Breast epithelium (tissue), 4 donors: ENCODE measurements at regions not wholly inside any gene's neighbourhood (a gene's known extent, or its start where the extent isn't known, plus 50 kb on each side); places are given as distances from the start of the nearest gene placed in this dataset.

ENCODE experiments used
- DNase-seq, 2 donors: peaks; one replicate each; pipeline ENCODE4 v3.0.0-alpha.2; 2019; ENCODE audit warnings: low spot score in 2 of 2
- H3K27ac ChIP-seq, 2 donors: fragments of 200-600 bp; sonication (generic) in 1 of 2; one replicate each; pipeline ENCODE4 v1.5.1; 2016 to 2019; ENCODE audit warnings: mild to moderate bottlenecking in 1 of 2
- H3K27me3 ChIP-seq, 2 donors: fragments of 200-600 bp; sonication (generic) in 1 of 2; one replicate each; pipeline versions ENCODE4 v1.5.1 to v1.6.0; 2017 to 2019; ENCODE audit warnings: control low read depth in 1 of 2, mild to moderate bottlenecking in 1 of 2
- H3K36me3 ChIP-seq: fragments of 200-600 bp; one replicate; pipeline ENCODE4 v1.5.1; 2019
- H3K4me1 ChIP-seq, 2 donors: fragments of 200-600 bp; sonication (generic); one replicate each; pipeline ENCODE4 v1.5.1; 2016 to 2019; ENCODE audit warnings: control low read depth in 1 of 2
- H3K4me3 ChIP-seq, 3 donors: fragments of 200-600 bp; sonication (generic); 1 replicate in 2 of 3; 2 replicates in 1 of 3; pipeline ENCODE4 v1.5.1; 2016 to 2019; ENCODE audit warnings: mild to moderate bottlenecking in 3 of 3, moderate library complexity in 2 of 3
- H3K9me3 ChIP-seq, 2 donors: fragments of 200-600 bp; sonication (generic) in 1 of 2; one replicate each; pipeline ENCODE4 v1.5.1; 2016 to 2019; ENCODE audit warnings: control low read depth in 1 of 2
- POLR2A ChIP-seq: fragments of 450-650 bp; IDR thresholded peaks from one replicate; pipeline ENCODE4 v1.6.1; 2016; ENCODE audit warnings: antibody characterized with exemption, mild to moderate bottlenecking, moderate library complexity
- POLR2AphosphoS5 ChIP-seq, 3 donors: sonication (generic); formaldehyde crosslinking; IDR thresholded peaks; one replicate each; pipeline ENCODE4 v1.6.1; 2017; ENCODE audit warnings: antibody characterized with exemption in 3 of 3
- intact Hi-C: fragments of 100-400 bp; cut with DNase I; formaldehyde crosslinking; loops from one replicate; pipeline ENCODE4 v1.15.1; 2023; ENCODE audit warnings: low total_unique reads
- TF ChIP-seq, protein P1 (sequence below), 3 donors: fragments of 450-650 bp; IDR thresholded peaks; one replicate each; pipeline ENCODE4 v1.5.1; 2016 to 2017; ENCODE audit warnings: antibody characterized with exemption in 3 of 3, mild to moderate bottlenecking in 3 of 3, moderate library complexity in 3 of 3

DNA sequence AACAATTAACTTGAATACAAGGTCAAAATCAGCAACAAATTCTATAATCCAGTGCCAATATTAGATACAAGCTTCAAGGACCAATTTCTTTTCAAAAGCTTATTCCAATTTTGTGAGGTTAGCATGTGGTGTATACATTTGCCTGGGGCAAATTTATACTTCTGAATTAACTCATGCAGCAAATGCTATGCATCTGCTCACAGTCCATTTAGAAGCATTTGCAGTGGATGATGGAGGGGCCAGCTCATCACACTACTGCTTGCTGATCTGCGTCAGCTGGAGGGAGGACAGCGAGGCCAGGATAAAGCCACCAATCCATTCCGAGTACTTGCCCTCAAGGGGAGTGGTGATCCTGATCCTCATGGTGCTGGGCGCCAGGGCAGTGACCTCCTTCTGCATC is 474.3 kb upstream of the KIF2A start:
- H3K27ac ChIP-seq: no peak overlapping the region
- no peak for DNase-seq
- H3K4me3 ChIP-seq: no peak overlapping the region
- no peak for TF ChIP-seq POLR2A
- TF ChIP-seq POLR2AphosphoS5 (IDR thresholded peaks at IDR 0.05): no peak
- TF ChIP-seq, protein P1, sequence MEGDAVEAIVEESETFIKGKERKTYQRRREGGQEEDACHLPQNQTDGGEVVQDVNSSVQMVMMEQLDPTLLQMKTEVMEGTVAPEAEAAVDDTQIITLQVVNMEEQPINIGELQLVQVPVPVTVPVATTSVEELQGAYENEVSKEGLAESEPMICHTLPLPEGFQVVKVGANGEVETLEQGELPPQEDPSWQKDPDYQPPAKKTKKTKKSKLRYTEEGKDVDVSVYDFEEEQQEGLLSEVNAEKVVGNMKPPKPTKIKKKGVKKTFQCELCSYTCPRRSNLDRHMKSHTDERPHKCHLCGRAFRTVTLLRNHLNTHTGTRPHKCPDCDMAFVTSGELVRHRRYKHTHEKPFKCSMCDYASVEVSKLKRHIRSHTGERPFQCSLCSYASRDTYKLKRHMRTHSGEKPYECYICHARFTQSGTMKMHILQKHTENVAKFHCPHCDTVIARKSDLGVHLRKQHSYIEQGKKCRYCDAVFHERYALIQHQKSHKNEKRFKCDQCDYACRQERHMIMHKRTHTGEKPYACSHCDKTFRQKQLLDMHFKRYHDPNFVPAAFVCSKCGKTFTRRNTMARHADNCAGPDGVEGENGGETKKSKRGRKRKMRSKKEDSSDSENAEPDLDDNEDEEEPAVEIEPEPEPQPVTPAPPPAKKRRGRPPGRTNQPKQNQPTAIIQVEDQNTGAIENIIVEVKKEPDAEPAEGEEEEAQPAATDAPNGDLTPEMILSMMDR (IDR thresholded peaks at IDR 0.05): no peak
- H3K9me3 ChIP-seq: no peaks in the 10 kb centered on the region
- H3K4me1 ChIP-seq: no peaks in the 10 kb centered on the region
- no peaks in the 10 kb centered on the region for H3K27me3 ChIP-seq
- no peaks in the 10 kb centered on the region for H3K36me3 ChIP-seq
- intact Hi-C loops: no loop called here

DNA sequence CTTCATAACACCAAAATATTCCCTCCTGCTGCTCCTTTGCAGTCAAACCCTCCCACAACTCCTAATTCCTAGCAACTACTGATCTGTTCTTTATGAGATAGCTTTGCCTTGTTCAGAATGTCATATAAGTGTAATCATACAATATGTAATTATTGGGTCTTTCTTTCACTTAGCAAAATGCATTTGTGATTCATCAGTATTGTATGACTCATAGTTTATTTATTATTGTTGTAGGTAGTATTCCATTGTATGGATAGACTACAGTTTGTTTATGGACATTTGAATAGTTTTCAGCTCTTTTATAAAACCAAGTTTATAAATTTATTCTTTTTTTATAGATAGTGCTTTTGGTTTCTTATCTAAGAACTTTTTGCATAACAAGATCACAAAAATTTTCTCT is 468.2 kb upstream of the KIF2A start:
- TF ChIP-seq POLR2AphosphoS5 (IDR thresholded peaks at IDR 0.05) (no peak), POLR2A (no peak)
- TF ChIP-seq, protein P1 (IDR thresholded peaks at IDR 0.05): no peak
- no peaks in the 10 kb centered on the region for H3K36me3 ChIP-seq
- H3K27ac ChIP-seq: no peak overlapping the region
- no peak for DNase-seq
- H3K4me1 ChIP-seq: no peaks in the 10 kb centered on the region
- no peaks in the 10 kb centered on the region for H3K9me3 ChIP-seq
- no peak overlapping the region for H3K4me3 ChIP-seq
- intact Hi-C loops: no loop called here
- no peaks in the 10 kb centered on the region for H3K27me3 ChIP-seq

DNA sequence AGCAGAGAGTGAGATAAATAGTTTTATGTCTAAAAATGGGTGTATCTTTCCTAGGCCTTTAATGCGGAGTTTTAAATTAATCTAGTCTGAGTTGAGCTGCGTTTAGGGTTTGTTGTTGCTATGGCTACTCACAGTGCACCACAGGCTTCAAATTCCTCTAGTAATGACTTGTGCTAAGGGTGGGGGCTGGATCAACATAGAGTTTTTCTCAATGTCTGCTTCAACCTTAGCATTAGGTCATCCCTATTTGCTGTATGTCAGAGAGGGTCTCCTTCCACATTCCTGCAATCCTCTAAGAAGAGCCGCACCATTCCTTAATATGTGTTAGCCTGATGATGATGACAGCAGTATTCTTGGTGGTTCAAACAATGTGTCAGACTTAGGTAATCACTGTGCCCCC is 465.6 kb upstream of the KIF2A start:
- Histone ChIP-seq H3K4me3 (no peak overlapping the region), H3K9me3 (no peaks in the 10 kb centered on the region), H3K27ac (no peak overlapping the region), H3K36me3 (no peaks in the 10 kb centered on the region), H3K27me3 (no peaks in the 10 kb centered on the region), H3K4me1 (no peaks in the 10 kb centered on the region)
- intact Hi-C loops: no loop called here
- TF ChIP-seq POLR2A: no peak
- TF ChIP-seq, protein P1 (IDR thresholded peaks at IDR 0.05): no peak
- TF ChIP-seq POLR2AphosphoS5 (IDR thresholded peaks at IDR 0.05): no peak
- no peak for DNase-seq

DNA sequence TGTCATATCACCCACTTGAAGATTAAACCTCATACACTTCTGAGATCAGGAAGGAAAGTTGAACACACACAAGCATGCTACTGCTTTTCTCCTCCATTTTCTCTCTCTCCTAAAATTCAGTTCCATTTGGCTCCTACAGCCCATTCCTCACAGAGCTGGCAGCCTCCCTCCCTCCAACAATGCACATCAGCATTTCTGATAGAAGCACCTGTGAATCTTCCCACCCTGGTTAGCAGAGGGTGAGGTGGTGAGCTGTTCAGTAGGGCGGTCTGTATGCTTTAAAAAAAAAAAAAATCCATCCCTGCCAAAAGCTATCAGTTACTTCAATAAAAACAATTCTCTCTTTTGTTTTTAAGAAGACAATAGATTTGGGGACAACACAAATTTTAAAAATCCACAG is 463.2 kb upstream of the KIF2A start:
- TF ChIP-seq POLR2A: no peak
- no peak for TF ChIP-seq POLR2AphosphoS5 (IDR thresholded peaks at IDR 0.05)
- TF ChIP-seq, protein P1 (IDR thresholded peaks at IDR 0.05): no peak
- H3K9me3 ChIP-seq: no peaks in the 10 kb centered on the region
- no peak for DNase-seq

DNA sequence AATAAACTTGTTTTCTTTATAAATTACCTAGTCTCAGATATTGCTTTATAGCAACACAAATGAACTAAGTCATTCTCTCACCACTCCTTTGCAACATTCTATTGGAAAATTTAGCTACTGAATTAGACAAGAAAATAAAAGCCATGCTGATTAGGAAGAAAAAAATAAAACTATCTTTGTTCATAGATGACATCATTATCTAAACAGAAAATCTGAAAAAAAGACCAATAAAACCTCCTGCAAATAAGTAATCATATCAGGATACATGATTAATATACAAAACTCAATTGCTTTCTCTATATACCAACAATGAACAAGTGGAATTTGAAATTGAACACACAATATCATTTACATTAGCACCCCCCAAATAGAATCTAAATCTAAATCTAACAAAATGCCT is 455.3 kb upstream of the KIF2A start:
- intact Hi-C loops: no loop called here
- no peak overlapping the region for H3K27ac ChIP-seq
- no peak for DNase-seq
- H3K36me3 ChIP-seq: no peaks in the 10 kb centered on the region
- no peaks in the 10 kb centered on the region for H3K27me3 ChIP-seq
- H3K9me3 ChIP-seq: peaks cover 0 to 7% of the 10 kb centered on the region in 2 donors
- H3K4me1 ChIP-seq: no peaks in the 10 kb centered on the region
- H3K4me3 ChIP-seq: no peak overlapping the region
- TF ChIP-seq POLR2A: no peak
- TF ChIP-seq POLR2AphosphoS5 (IDR thresholded peaks at IDR 0.05): no peak
- TF ChIP-seq, protein P1 (IDR thresholded peaks at IDR 0.05): no peak

More for the DNA sequence above, 463.2 kb upstream of the KIF2A start:
- intact Hi-C loops: no loop called here
- Histone ChIP-seq H3K36me3 (no peaks in the 10 kb centered on the region), H3K4me3 (no peak overlapping the region), H3K27me3 (no peaks in the 10 kb centered on the region), H3K4me1 (no peaks in the 10 kb centered on the region), H3K27ac (no peak overlapping the region)
